Activated CD8-positive, alpha-beta T cell treated with anti-CD3 and anti-CD28 coated beads for 36 hours (primary cell): ENCODE measurements at regions not wholly inside any gene's neighbourhood (a gene's known extent, or its start where the extent isn't known, plus 50 kb on each side); places are given as distances from the start of the nearest gene placed in this dataset.

Source experiments
- ATAC-seq: fragments of 200-7000 bp; cut with Tn5 transposase; one replicate; pipeline ENCODE4 v1.10.0; 2021; ENCODE audit warnings: mild to moderate bottlenecking, moderate library complexity
- CTCF ChIA-PET: fragments of 350-600 bp; sonication (Branson Sonifier 250); formaldehyde crosslinking; loops from one replicate; lab custom pipeline; 2021; ENCODE audit warnings: antibody characterized with exemption; lab: Charles Lee
- POLR2A ChIA-PET: fragments of 350-600 bp; sonication (Branson Sonifier 250); formaldehyde crosslinking; loops from one replicate; lab custom pipeline; 2021; ENCODE audit warnings: antibody characterized with exemption; lab: Charles Lee
- DNase-seq: peaks from one replicate; pipeline ENCODE4 v3.0.0-alpha.2; 2020
- H3K27ac Mint-ChIP-seq: one replicate; pipeline ENCODE4 v1.8.0; 2021; ENCODE audit warnings: mild to moderate bottlenecking, mixed read lengths
- H3K27me3 Mint-ChIP-seq: one replicate; pipeline ENCODE4 v1.8.0; 2021; ENCODE audit warnings: mixed read lengths
- H3K36me3 Mint-ChIP-seq: one replicate; pipeline ENCODE4 v1.8.0; 2021; ENCODE audit warnings: low read depth, mixed read lengths
- H3K4me1 Mint-ChIP-seq: one replicate; pipeline ENCODE4 v1.8.0; 2021; ENCODE audit warnings: low read depth, mixed read lengths
- H3K4me3 Mint-ChIP-seq: one replicate; pipeline ENCODE4 v1.8.0; 2021; ENCODE audit warnings: mild to moderate bottlenecking, moderate library complexity, mixed read lengths
- H3K9me3 Mint-ChIP-seq: one replicate; pipeline ENCODE4 v1.8.0; 2021; ENCODE audit warnings: mixed read lengths
- CTCF ChIP-seq: fragments of 200-600 bp; IDR thresholded peaks from one replicate; pipeline ENCODE4 v1.8.0; 2022; ENCODE audit warnings: antibody characterized with exemption, mild to moderate bottlenecking
- intact Hi-C: fragments of 100-400 bp; cut with micrococcal nuclease; formaldehyde crosslinking; loops from one replicate; pipeline ENCODE4 v1.10.0; 2022

- Mint-ChIP-seq H3K36me3 (no peaks in the 10 kb centered on the region), H3K4me1 (peaks cover 7% of the 10 kb centered on the region), H3K27me3 (peaks cover 14% of the 10 kb centered on the region), H3K4me3 (no peak overlapping the region), H3K27ac (no peak overlapping the region), H3K9me3 (no peaks in the 10 kb centered on the region)
- POLR2A ChIA-PET, result no interaction called here
- no peak for TF ChIP-seq CTCF
- ATAC-seq (no peak), DNase-seq (no peak)
- CTCF ChIA-PET, result interaction anchor here (1.9 kb wide), 1 partner anchor 28 kb away, joined by 5 read pairs; no protein-coding TSS in a partner anchor
- intact Hi-C loops, result no loop called here
Measured at GRCh38 chr18:62453864-62454263, 69.0 kb upstream of the ZCCHC2 start.

- DNase-seq (no peak), ATAC-seq (no peak)
- Mint-ChIP-seq H3K4me1 (peaks cover 7% of the 10 kb centered on the region), H3K9me3 (no peaks in the 10 kb centered on the region), H3K27ac (no peak overlapping the region), H3K4me3 (no peak overlapping the region), H3K36me3 (no peaks in the 10 kb centered on the region), H3K27me3 (peaks cover 14% of the 10 kb centered on the region)
- POLR2A ChIA-PET, result interaction anchor here (0.8 kb wide), 1 partner anchor 9 kb away, joined by 3 read pairs; no protein-coding TSS in a partner anchor
- intact Hi-C loops, result no loop called here
- CTCF ChIA-PET, result interaction anchor here (0.6 to 1.9 kb wide), 2 partner anchors 29 to 558 kb away, joined by 3 to 5 read pairs; no protein-coding TSS in a partner anchor
- no peak for TF ChIP-seq CTCF
Measured at GRCh38 chr18:62454527-62454926, 68.3 kb upstream of the ZCCHC2 start.

GRCh38 chr18:62455222-62455621 is 67.6 kb upstream of the ZCCHC2 start:
- DNase-seq, result no peak

GRCh38 chr18:62457877-62458276 is 64.9 kb upstream of the ZCCHC2 start:
- intact Hi-C loops, result no loop called here
- no peaks in the 10 kb centered on the region for H3K9me3 Mint-ChIP-seq
- no peak for TF ChIP-seq CTCF
- H3K4me1 Mint-ChIP-seq, result no peaks in the 10 kb centered on the region
- ChIA-PET CTCF (interaction anchor here (1.8 kb wide), 1 partner anchor 32 kb away, joined by 5 read pairs; no protein-coding TSS in a partner anchor), POLR2A (no interaction called here)
- no peaks in the 10 kb centered on the region for H3K36me3 Mint-ChIP-seq
- DNase-seq (no peak), ATAC-seq (no peak)
- H3K27me3 Mint-ChIP-seq, result peaks cover 14% of the 10 kb centered on the region
- H3K4me3 Mint-ChIP-seq, result no peak overlapping the region
- no peak overlapping the region for H3K27ac Mint-ChIP-seq

More at GRCh38 chr18:62455222-62455621, 67.6 kb upstream of the ZCCHC2 start:
- Mint-ChIP-seq H3K27ac (no peak overlapping the region), H3K4me1 (peaks cover 7% of the 10 kb centered on the region), H3K27me3 (peaks cover 14% of the 10 kb centered on the region), H3K36me3 (no peaks in the 10 kb centered on the region), H3K9me3 (no peaks in the 10 kb centered on the region), H3K4me3 (no peak overlapping the region)
- no peak for TF ChIP-seq CTCF
- ChIA-PET CTCF (interaction anchor here (0.6 to 1.9 kb wide), 2 partner anchors 29 to 559 kb away, joined by 3 to 6 read pairs; no protein-coding TSS in a partner anchor), POLR2A (no interaction called here)
- no peak for ATAC-seq
- intact Hi-C loops, result no loop called here

GRCh38 chr18:62458346-62458745 is 64.5 kb upstream of the ZCCHC2 start:
- H3K4me1 Mint-ChIP-seq, result no peaks in the 10 kb centered on the region
- no peak overlapping the region for H3K4me3 Mint-ChIP-seq
- no peak for TF ChIP-seq CTCF
- H3K9me3 Mint-ChIP-seq, result no peaks in the 10 kb centered on the region
- ChIA-PET CTCF (interaction anchor here (1.7 to 1.8 kb wide), 2 partner anchors 33 to 120 kb away, joined by 5 read pairs; no protein-coding TSS in a partner anchor), POLR2A (no interaction called here)
- peaks cover 13% of the 10 kb centered on the region for H3K27me3 Mint-ChIP-seq
- no peak overlapping the region for H3K27ac Mint-ChIP-seq
- intact Hi-C loops, result no loop called here
- ATAC-seq (no peak), DNase-seq (no peak)
- H3K36me3 Mint-ChIP-seq, result no peaks in the 10 kb centered on the region
